Effector memory CD8-positive, alpha-beta T cell (primary cell): ENCODE measurements at regions not wholly inside any gene's neighbourhood (a gene's known extent, or its start where the extent isn't known, plus 50 kb on each side); places are given as distances from the start of the nearest gene placed in this dataset.
A peak's percentile ranks its signal among the peaks of the same experiment; 100 is the strongest.

Experiments used
- ATAC-seq: fragments of 150-1000 bp; cut with Tn5 transposase; replicated peaks from 2 replicates; pipeline ENCODE4 v1.10.0; 2021; ENCODE audit warnings: mild to moderate bottlenecking, moderate library complexity
- DNase-seq, 3 experiments: peaks; one replicate each; pipeline ENCODE4 v3.0.0; 2021
- H3K27ac Mint-ChIP-seq, 2 donors: one replicate each; pipeline ENCODE4 v1.8.0; 2022; ENCODE audit warnings: mild to moderate bottlenecking in 2 of 2, mixed read lengths in 2 of 2, moderate library complexity in 2 of 2
- H3K27me3 Mint-ChIP-seq, 2 donors: one replicate each; pipeline ENCODE4 v1.8.0; 2022; ENCODE audit warnings: mixed read lengths in 2 of 2
- H3K36me3 Mint-ChIP-seq: one replicate; pipeline ENCODE4 v1.8.0; 2022; ENCODE audit warnings: mild to moderate bottlenecking, moderate library complexity, mixed read lengths; ENCODE audit not compliant: insufficient read depth
- H3K4me1 Mint-ChIP-seq, 2 donors: one replicate each; pipeline ENCODE4 v1.8.0; 2022; ENCODE audit warnings: low read depth in 2 of 2, mixed read lengths in 2 of 2
- H3K4me3 Mint-ChIP-seq, 2 donors: one replicate each; pipeline ENCODE4 v1.8.0; 2022; ENCODE audit warnings: mild to moderate bottlenecking in 2 of 2, mixed read lengths in 2 of 2, moderate library complexity in 2 of 2
- H3K9me3 Mint-ChIP-seq, 2 donors: one replicate each; pipeline ENCODE4 v1.8.0; 2022; ENCODE audit warnings: mixed read lengths in 2 of 2

DNA sequence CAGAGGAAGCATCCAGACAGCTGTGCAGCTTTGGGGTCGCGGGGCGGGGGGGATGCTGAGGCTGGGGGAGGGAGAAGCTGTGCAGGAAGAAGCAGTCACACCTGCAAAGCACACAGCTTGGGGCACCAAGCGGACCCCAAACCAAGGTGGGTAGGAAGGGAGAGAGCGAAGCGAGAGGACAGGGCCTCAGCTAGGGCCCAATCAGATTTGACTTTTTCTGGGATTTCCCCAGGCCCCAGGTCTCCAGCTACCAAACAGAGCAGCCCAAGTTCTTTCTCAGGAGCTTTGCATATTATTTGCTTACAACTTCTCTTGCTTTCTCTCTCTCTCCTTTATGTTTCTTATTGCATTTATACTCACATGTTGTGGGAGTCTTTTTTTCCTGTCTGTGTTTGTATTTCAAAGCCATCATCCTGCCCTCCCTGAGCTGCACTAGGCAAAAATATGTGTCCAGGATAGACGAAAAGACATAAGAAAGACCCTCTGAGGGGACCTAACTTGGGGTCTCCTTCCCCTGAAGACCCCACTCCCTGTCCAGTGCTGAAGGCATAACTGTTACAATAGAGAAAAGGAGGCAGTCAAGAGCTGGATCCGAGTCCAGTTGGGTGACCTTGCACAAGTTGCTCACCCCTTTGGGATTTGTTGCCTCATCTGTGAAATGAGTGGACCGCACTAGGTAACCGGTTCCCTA is 50.6 kb upstream of the SMNDC1 start:
- DNase-seq = no peak
- no peaks in the 10 kb centered on the region for H3K27me3 Mint-ChIP-seq
- ATAC-seq = no peak
- H3K9me3 Mint-ChIP-seq = no peaks in the 10 kb centered on the region
- peak overlapping the region; percentile 49 to 83 for H3K4me3 Mint-ChIP-seq
- peak overlapping the region; percentile 91 to 93 for H3K27ac Mint-ChIP-seq
- peaks cover 49 to 52% of the 10 kb centered on the region in 2 donors for H3K4me1 Mint-ChIP-seq
- no peaks in the 10 kb centered on the region for H3K36me3 Mint-ChIP-seq

DNA sequence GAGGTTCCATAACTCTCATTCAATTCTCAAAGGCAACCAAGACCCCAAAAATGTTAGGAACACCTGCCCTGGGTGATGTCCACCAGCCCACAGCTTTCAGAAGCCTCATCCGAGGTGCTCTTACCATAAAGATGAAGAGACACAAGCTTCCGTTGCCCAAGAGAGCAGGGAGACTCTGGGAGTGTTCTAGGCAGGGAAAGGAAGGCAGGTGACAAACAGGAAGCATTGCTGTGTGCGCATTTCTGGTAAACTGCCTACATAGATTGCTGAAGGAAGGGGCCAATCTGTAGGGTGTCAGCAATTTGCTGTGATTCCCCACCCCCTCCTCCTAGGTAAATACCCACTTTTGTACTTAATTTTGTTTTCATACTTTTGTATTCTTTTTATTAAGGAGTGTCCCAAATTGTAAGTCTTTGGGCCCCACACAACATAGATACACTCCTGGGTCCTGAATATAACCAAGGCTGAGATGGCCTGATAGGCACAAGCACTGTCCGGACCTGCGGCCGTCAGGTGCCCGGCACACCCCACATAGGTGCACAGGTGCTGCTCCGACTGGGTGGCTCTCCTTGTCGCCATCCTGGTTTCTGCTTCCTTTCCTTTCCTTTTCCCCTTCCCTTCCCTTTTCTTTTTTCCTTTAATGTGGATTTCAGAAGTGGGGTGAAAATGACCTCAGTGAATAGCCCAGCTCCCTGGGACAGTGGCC is 51.4 kb upstream of the SMNDC1 start:
- no peaks in the 10 kb centered on the region for H3K36me3 Mint-ChIP-seq
- peaks cover 49 to 52% of the 10 kb centered on the region in 2 donors for H3K4me1 Mint-ChIP-seq

DNA sequence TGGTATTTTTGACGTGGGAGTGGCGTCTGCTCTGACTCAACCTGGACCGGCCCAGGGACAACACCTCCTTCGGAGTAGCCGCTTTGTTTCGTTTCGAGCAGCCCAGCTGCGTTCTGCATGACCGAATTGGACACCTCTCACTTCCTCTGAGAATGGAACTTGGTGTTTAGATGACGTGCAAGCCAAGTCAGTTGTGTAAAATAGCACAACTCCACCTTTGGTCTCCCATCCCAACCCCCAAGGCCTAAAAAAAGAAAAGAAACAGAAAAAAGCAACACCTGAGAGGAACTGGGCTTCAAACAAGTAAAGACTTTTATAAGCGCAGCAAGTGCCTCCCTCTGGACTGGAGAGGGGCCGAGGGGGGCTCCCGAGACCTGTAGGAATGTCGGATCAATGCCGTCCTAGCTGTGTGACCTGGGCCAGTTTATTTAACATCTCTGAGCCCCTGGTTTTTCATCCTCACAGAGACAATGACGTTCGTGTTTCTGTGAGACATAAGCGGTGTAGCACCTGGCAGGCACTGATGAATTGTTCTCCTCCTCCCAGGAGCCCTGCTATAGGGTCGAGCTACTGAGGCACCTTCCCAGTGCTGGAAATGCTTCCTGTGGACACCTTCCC is 52.0 kb upstream of the SMNDC1 start:
- DNase-seq = peak; percentile 55 to 70 (median 68)
- Mint-ChIP-seq H3K27me3 (no peaks in the 10 kb centered on the region), H3K9me3 (no peaks in the 10 kb centered on the region)

More for the DNA sequence above, 51.4 kb upstream of the SMNDC1 start:
- H3K9me3 Mint-ChIP-seq = no peaks in the 10 kb centered on the region
- ATAC-seq (peak; percentile 9), DNase-seq (peak in 2 of 3 experiments; percentile 7 to 12)
- no peaks in the 10 kb centered on the region for H3K27me3 Mint-ChIP-seq
- peak overlapping the region; percentile 83 for H3K4me3 Mint-ChIP-seq
- H3K27ac Mint-ChIP-seq = peak overlapping the region; percentile 91 to 93

DNA sequence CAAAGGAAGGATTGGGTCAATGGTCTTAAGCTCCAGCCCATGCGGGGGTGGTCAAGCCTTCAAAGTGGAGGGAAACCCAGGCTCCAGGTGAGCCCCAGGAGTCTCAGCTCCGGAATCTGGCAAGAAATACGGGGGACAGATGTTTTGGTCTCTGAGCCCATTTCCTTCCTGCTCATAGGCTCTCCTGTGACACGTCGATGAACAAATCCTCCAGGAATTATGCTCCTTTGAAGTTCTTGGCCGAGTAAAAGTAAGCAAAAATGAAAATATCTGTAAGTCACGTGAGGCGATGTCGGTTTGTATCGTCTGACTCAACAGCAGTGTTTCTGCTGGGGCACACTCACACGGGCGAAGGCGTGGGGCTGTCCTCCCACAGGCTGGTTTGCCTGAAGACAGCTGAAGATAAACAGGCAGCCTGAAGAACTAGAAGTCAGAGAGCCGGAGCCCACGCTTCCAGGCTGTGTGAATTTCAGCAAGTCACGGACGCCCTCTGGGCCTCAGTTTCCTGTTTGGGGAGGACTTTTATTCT is 52.6 kb upstream of the SMNDC1 start:
- Mint-ChIP-seq H3K4me3 (peak overlapping the region; percentile 83), H3K27me3 (no peaks in the 10 kb centered on the region), H3K27ac (peak overlapping the region; percentile 91 to 93), H3K36me3 (no peaks in the 10 kb centered on the region), H3K4me1 (peaks cover 51 to 52% of the 10 kb centered on the region in 2 donors), H3K9me3 (no peaks in the 10 kb centered on the region)
- DNase-seq (peak; percentile 39 to 46 (median 41)), ATAC-seq (peak; percentile 28)

More for the DNA sequence above, 52.0 kb upstream of the SMNDC1 start:
- no peaks in the 10 kb centered on the region for H3K36me3 Mint-ChIP-seq
- peaks cover 49 to 52% of the 10 kb centered on the region in 2 donors for H3K4me1 Mint-ChIP-seq
- peak; percentile 75 for ATAC-seq
- H3K27ac Mint-ChIP-seq = peak overlapping the region; percentile 91 to 93
- peak overlapping the region; percentile 83 for H3K4me3 Mint-ChIP-seq

DNA sequence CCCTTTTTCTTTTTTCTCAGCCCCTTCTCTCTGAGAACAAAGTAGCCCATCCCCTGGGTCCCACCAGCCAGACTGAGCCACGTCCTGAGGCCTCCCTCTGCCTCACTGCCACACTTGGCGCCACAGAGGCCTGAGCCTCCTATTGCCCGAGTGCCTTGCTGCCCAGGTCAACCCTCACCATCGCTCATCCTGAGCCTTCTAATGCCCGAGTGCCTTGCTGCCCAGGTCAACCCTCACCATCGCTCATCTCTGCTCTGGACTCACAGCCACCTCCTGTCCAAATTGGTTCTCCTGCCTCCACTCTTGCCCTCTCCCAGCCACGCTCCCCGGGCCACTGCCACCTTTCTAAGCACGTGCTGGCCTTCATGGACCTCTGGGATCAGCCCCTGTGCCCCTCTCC is 53.2 kb upstream of the SMNDC1 start:
- Mint-ChIP-seq H3K27ac (peak overlapping the region; percentile 91 to 93), H3K4me3 (peak overlapping the region; percentile 83), H3K9me3 (no peaks in the 10 kb centered on the region), H3K27me3 (no peaks in the 10 kb centered on the region), H3K4me1 (peaks cover 51 to 52% of the 10 kb centered on the region in 2 donors), H3K36me3 (no peaks in the 10 kb centered on the region)
- ATAC-seq = no peak
- no peak for DNase-seq

DNA sequence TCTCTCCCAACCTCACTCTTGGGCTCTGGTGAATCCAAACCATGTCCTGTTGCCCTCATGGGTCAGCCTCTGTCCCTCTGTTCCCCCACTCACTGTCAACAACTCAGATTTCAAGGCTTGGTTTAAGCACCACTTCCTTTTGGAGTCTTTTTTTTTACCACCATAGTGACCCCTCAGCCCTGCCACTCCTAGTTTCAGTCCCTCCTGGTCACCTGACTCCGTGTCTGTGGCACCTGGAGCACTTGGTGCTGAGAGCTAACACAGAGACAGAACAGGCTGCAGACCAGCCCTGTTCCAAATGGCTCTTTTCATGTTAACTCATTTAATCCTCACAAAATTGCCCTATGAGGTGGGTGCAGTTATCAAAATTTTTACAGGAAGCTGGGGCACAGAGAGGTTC is 53.6 kb upstream of the SMNDC1 start:
- Mint-ChIP-seq H3K27ac (peak overlapping the region; percentile 91 to 93), H3K4me1 (peaks cover 50 to 51% of the 10 kb centered on the region in 2 donors), H3K4me3 (peak overlapping the region; percentile 83), H3K9me3 (no peaks in the 10 kb centered on the region), H3K36me3 (no peaks in the 10 kb centered on the region), H3K27me3 (no peaks in the 10 kb centered on the region)
- no peak for ATAC-seq
- no peak for DNase-seq

DNA sequence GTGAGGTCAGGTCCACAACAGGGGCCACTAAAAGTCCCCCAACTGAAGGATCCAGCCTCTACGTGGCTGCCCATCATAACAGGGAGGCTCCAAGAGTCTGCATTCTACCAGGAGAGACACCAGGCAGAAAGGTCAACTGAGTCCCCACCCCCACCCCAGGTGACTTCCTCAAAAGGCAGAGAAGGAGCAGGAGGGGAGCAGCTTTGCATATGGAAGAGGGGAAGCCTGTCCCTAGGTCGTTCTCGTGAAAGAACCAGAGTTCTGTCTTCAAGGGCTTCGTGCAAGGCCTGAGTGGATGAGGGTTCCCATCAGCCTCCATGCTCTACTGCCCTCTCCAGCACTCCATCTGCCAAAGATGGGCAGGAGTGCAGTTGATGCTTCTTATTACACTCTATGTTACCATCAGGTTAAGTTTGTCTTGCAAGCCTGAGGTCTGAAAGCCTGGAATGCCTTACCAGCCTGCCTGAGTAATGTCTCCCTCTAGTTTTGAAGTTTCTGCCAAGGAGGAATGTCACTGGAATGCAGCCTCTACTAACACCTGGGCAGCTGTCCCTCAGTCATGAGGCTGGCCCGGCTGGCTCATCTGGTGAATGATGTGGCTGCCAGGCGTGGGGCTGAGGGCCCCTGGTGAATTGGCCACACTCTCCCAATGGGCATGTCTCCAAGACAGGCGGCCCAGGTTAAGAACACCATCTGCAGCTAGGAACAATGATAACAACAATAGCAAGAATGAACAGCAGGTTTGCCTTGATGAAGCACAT is 54.3 kb upstream of the SMNDC1 start:
- no peak overlapping the region for H3K27ac Mint-ChIP-seq
- peaks cover 42 to 43% of the 10 kb centered on the region in 2 donors for H3K4me1 Mint-ChIP-seq
- ATAC-seq (no peak), DNase-seq (no peak)
- H3K36me3 Mint-ChIP-seq = no peaks in the 10 kb centered on the region
- H3K9me3 Mint-ChIP-seq = no peaks in the 10 kb centered on the region
- no peaks in the 10 kb centered on the region for H3K27me3 Mint-ChIP-seq
- H3K4me3 Mint-ChIP-seq = peak overlapping the region in 1 of 2 donors; percentile 9

DNA sequence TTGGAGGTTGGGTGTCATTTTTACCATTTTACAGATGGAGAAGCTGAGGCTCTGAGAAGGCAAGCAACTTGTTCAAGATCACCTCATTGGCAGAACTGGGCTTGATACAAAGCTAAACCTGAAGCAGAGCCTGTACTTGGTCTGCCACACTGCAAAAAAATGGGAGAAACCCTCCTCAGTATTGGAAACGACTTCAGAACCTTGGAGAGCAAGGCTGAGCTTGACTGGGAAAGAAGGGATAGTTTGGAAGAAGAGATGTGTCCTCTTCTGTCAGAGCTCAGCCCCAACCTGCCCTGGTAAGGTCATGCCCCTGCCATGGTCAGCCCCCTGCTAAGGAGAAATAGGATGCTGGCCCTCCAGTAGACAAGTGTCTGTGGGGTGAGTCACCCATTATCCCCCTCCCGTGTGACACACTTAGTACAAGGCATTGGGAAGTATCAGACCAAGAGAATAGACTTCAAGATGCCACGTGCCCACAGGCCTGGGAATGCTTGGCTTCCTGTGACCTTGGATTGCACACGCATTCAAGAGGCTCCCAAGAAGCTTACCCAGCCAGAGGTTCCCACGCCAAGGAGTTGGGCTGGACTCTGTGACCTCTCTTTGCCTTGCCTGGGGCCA is 56.2 kb upstream of the SMNDC1 start:
- Mint-ChIP-seq H3K4me1 (peaks cover 24 to 25% of the 10 kb centered on the region in 2 donors), H3K4me3 (no peak overlapping the region), H3K36me3 (no peaks in the 10 kb centered on the region), H3K9me3 (no peaks in the 10 kb centered on the region), H3K27ac (no peak overlapping the region), H3K27me3 (no peaks in the 10 kb centered on the region)
- ATAC-seq = no peak
- DNase-seq = no peak

DNA sequence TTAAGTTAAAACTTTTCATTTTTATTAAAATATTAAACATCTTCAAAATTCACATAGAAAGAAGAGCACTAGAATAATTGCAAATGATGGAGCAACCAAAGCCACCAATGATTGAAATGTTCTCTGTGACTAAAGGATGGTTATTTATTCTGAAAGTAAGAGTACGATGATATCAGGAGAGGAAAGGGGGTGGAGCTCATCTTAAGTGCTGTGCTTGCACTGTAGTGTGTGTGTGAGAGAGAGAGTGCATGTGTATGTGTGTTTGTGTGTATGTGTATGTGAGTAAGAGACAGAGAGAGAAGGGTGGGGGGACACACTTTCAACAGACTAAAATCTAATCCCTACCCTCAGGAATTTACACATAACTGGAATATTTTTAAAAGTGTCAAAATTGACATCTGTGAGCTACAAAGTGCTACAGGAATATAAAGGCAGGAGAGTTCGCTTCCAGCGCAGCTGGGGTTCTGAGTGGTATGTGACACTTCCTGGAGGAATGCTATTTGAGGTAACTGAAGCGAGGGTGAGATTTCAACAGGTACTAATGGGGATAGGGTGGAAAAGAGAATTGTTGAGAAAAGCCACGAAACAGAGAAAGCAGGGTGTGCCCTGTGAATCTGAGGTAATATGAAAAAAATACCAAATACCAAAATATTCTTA is 57.2 kb upstream of the SMNDC1 start:
- no peak for ATAC-seq
- Mint-ChIP-seq H3K4me1 (peaks cover 15 to 16% of the 10 kb centered on the region in 2 donors), H3K36me3 (no peaks in the 10 kb centered on the region), H3K27ac (no peak overlapping the region), H3K9me3 (no peaks in the 10 kb centered on the region), H3K27me3 (no peaks in the 10 kb centered on the region), H3K4me3 (no peak overlapping the region)
- DNase-seq = no peak

DNA sequence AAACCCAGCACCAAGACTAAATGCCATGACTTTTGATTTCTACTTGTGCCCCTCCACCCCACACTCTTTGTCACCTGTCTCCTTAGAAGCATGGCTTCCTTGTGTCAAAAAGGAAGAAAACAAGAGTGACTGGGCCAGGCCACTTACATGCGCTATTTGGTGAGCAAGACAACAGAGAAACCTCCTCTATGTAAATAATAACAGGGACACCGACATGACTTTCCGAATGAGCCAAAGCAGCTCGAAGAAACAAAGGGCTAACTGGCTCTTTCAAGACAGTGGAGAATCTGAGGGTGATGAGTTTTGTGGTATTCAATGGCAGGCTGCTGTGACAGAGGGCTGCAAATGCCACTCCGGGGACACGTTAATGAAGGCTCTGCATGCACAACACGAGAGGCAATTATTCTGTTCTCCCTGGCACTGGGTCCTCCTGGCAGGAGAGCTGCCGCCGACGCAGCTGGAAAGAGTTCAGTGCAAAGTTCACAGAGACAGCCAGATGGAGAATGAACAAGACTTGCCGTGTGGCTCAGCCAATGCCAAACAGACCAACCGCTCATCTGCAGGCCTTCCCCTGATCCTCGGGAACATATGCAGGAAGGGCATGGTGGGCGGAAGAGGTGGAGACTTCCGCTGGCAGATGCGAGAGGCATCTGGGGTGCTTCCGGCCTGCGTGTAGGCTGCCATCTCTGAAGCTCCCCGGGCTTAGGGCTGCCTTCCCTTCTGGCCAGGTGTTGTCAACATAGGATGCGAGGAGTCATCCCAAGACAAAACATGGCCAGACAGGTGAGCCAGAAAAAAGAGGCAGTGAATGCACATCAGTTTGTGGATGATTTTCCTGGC is 59.1 kb upstream of the SMNDC1 start:
- ATAC-seq (no peak), DNase-seq (no peak)
- Mint-ChIP-seq H3K27me3 (no peaks in the 10 kb centered on the region), H3K36me3 (no peaks in the 10 kb centered on the region), H3K27ac (no peak overlapping the region), H3K4me1 (peaks cover 3 to 5% of the 10 kb centered on the region in 2 donors), H3K9me3 (no peaks in the 10 kb centered on the region), H3K4me3 (peak overlapping the region in 1 of 2 donors; percentile 46)

DNA sequence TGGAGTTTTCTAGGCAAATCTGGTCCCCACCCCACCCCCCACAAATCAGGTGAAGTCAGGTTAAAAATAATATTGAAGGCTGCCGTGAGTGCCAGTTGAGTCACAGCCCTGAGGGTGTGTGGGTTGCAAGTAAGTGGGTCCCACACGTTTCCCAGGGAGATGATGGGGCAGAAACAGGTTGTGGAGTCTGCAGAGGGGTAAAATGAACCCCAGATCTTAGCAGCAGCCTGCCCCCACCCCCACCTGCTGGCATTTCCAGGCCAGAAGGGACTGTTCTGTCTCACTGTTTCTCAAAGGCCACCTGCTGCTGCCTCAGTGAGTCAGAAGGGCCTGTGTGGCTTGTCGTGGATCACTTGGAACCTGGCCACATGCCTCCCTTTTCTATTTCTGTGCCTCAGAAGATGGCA is 59.8 kb upstream of the SMNDC1 start:
- no peaks in the 10 kb centered on the region for H3K9me3 Mint-ChIP-seq
- no peak for ATAC-seq

More for the DNA sequence above, 59.8 kb upstream of the SMNDC1 start:
- DNase-seq = no peak
- H3K27me3 Mint-ChIP-seq = no peaks in the 10 kb centered on the region
- no peak overlapping the region for H3K4me3 Mint-ChIP-seq
- no peak overlapping the region for H3K27ac Mint-ChIP-seq
- no peaks in the 10 kb centered on the region for H3K36me3 Mint-ChIP-seq
- peaks cover 3 to 6% of the 10 kb centered on the region in 2 donors for H3K4me1 Mint-ChIP-seq
